Osteocyte (in vitro differentiated cells): ENCODE measurements at regions not wholly inside any gene's neighbourhood (a gene's known extent, or its start where the extent isn't known, plus 50 kb on each side); places are given as distances from the start of the nearest gene placed in this dataset.

Experiments used
- DNase-seq: peaks from one replicate; pipeline ENCODE4 v3.0.0; 2021; ENCODE audit warnings: mixed read lengths; ENCODE audit not compliant: unreplicated experiment; ENCODE audit errors: extremely low spot score
- H3K27ac Mint-ChIP-seq: one replicate; pipeline ENCODE4 v1.8.0; 2021; ENCODE audit warnings: mild to moderate bottlenecking, mixed read lengths; ENCODE audit not compliant: unreplicated experiment
- H3K27me3 Mint-ChIP-seq: one replicate; pipeline ENCODE4 v1.8.0; 2021; ENCODE audit warnings: mixed read lengths; ENCODE audit not compliant: unreplicated experiment
- H3K36me3 Mint-ChIP-seq: one replicate; pipeline ENCODE4 v1.8.0; 2021; ENCODE audit warnings: mixed read lengths; ENCODE audit not compliant: unreplicated experiment
- H3K4me1 Mint-ChIP-seq: one replicate; pipeline ENCODE4 v1.8.0; 2021; ENCODE audit warnings: mixed read lengths; ENCODE audit not compliant: unreplicated experiment
- H3K4me3 Mint-ChIP-seq: one replicate; pipeline ENCODE4 v1.8.0; 2021; ENCODE audit warnings: mild to moderate bottlenecking, moderate library complexity, mixed read lengths; ENCODE audit not compliant: unreplicated experiment
- H3K9me3 Mint-ChIP-seq: one replicate; pipeline ENCODE4 v1.8.0; 2021; ENCODE audit warnings: mixed read lengths; ENCODE audit not compliant: unreplicated experiment
- CTCF ChIP-seq: fragments of 200-600 bp; sonication (generic); IDR thresholded peaks from 2 replicates; pipeline ENCODE4 v1.5.0; 2021; ENCODE audit warnings: antibody characterized with exemption, mild to moderate bottlenecking, moderate library complexity

DNA sequence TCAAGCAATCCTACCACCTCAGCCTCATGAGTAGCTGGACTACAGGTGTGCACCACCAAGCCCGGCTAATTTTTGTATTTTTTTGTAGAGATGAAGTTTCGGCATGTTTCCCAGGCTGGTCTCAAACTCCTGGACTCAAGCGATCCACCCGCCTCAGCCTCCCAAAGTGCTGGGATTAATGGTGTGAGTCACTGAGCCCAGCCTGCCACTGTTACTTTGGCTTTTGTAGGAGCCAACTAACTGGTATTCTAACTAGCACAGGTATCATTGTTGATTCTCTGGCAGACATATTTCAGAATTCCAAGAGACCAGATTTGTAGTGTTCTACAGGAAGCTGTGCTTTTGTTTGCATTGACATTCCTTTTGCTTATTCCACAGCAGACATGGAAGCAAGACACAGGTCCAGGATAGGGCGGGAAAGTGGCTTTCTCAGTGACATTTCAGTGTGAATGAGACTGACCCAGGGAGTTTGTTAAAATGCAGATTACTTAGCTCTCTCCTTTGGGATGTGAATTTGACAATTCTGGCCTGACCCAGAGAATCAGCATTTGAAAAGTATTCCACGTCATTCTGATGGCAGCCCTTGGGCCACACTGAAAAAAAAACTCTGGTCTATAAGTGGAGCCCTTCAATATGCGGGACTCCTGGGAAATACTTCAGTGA, 52.2 kb upstream of the PAX6 start:
- no peaks in the 10 kb centered on the region for H3K4me1 Mint-ChIP-seq
- no peak overlapping the region for H3K27ac Mint-ChIP-seq
- no peaks in the 10 kb centered on the region for H3K9me3 Mint-ChIP-seq
- H3K27me3 Mint-ChIP-seq = peaks cover 55% of the 10 kb centered on the region
- H3K36me3 Mint-ChIP-seq = no peaks in the 10 kb centered on the region
- no peak overlapping the region for H3K4me3 Mint-ChIP-seq
- no peak for DNase-seq
- TF ChIP-seq CTCF = no peak

DNA sequence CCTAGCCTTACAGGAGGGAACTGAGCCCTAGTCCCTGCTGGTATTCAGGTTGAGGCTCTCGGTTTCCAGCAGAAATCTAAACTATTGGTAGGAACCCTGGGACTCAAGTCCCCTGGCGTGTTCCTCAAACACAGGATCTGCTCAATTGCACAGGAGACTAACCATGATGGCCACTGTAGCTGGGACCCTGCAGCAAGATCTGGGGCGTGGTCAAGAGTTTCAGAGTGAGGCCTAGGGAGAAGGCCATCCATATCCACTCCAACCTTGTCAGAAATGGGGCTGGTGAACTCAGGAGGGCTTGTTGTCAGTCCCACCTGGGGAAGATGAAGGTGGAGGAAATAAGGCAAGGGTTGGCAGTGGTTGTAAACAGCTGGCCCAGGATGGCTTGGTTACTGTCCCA, 49.9 kb upstream of the PAX6 start:
- Mint-ChIP-seq H3K9me3 (no peaks in the 10 kb centered on the region), H3K4me1 (no peaks in the 10 kb centered on the region), H3K27me3 (peaks cover 67% of the 10 kb centered on the region), H3K36me3 (no peaks in the 10 kb centered on the region), H3K4me3 (no peak overlapping the region), H3K27ac (no peak overlapping the region)
- DNase-seq = no peak
- no peak for TF ChIP-seq CTCF
